ENCODE measurements at regions not wholly inside any gene's neighbourhood (a gene's known extent, or its start where the extent isn't known, plus 50 kb on each side); places are given as distances from the start of the nearest gene placed in this dataset.

- TF ChIP-seq EZH2 (IDR thresholded peaks at IDR 0.05; ENCODE audit: borderline replicate concordance, low read length) (no peak), CTCF (conservative IDR thresholded peaks at IDR 0.05 in 1 of 2, IDR thresholded peaks at IDR 0.05 in 1 of 2; ENCODE audit: extremely low read depth in 1 of 2, insufficient read depth in 1 of 2, low read depth in 1 of 2, low read length in 2 of 2) (no peak)
These were observed 95.6 kb upstream of the WDR17 start for GRCh38 chr4:175970072-175970471.

All from mammary epithelial cell (primary cell).